ENCODE measurements at regions not wholly inside any gene's neighbourhood (a gene's known extent, or its start where the extent isn't known, plus 50 kb on each side); places are given as distances from the start of the nearest gene placed in this dataset.

DNA sequence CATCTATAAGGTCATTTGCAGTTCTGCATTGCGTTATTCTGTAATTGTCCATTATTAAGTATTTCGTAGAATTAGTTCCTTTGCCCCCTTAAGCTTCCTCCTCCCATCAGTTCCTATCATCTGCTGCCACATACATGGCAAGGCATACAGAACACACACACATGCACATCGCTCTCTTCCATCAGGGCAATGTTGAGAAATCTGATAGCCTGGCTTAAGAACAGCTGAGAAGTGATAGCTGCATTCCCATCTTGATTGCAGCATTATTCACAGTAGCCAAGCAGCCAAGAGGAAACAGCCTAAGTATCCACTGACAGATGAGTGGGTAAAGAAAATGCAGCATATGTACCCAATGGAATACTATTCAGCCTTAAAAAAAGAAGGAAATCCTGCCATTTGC lies 186.8 kb upstream of the CADM1 start:
- no peak for TF ChIP-seq CTCF (conservative IDR thresholded peaks at IDR 0.05)

GRCh38 chr11:115687934-115688333 lies 183.7 kb upstream of the CADM1 start:
- no peak for TF ChIP-seq CTCF (conservative IDR thresholded peaks at IDR 0.05)
- H3K4me1 Mint-ChIP-seq (ENCODE audit: unreplicated experiment) = peaks cover 3% of the 10 kb centered on the region
- H3K27ac Mint-ChIP-seq = no peak overlapping the region
- H3K36me3 Mint-ChIP-seq = peaks cover 6% of the 10 kb centered on the region
- no peak overlapping the region for H3K4me3 Mint-ChIP-seq
- peaks cover 38% of the 10 kb centered on the region for H3K27me3 Mint-ChIP-seq
- DNase-seq (ENCODE audit: extremely low spot score, unreplicated experiment) = no peak
- H3K9me3 Mint-ChIP-seq = peaks cover 11% of the 10 kb centered on the region

More for the DNA sequence above, 186.8 kb upstream of the CADM1 start:
- Mint-ChIP-seq H3K4me3 (no peak overlapping the region), H3K27ac (no peak overlapping the region), H3K27me3 (peaks cover 30% of the 10 kb centered on the region), H3K4me1 (ENCODE audit: unreplicated experiment) (peaks cover 15% of the 10 kb centered on the region), H3K9me3 (peaks cover 4% of the 10 kb centered on the region), H3K36me3 (peaks cover 6% of the 10 kb centered on the region)
- no peak for DNase-seq (ENCODE audit: extremely low spot score, unreplicated experiment)

GRCh38 chr11:115684699-115685098 lies 180.5 kb upstream of the CADM1 start:
- TF ChIP-seq CTCF (conservative IDR thresholded peaks at IDR 0.05) = no peak
- Mint-ChIP-seq H3K36me3 (peaks cover 6% of the 10 kb centered on the region), H3K9me3 (peaks cover 11% of the 10 kb centered on the region), H3K4me3 (no peak overlapping the region), H3K27me3 (peaks cover 40% of the 10 kb centered on the region), H3K4me1 (ENCODE audit: unreplicated experiment) (peaks cover 3% of the 10 kb centered on the region), H3K27ac (no peak overlapping the region)
- no peak for DNase-seq (ENCODE audit: extremely low spot score, unreplicated experiment)

- Mint-ChIP-seq H3K27ac (no peak overlapping the region), H3K36me3 (peaks cover 6% of the 10 kb centered on the region), H3K27me3 (peaks cover 35% of the 10 kb centered on the region), H3K4me1 (ENCODE audit: unreplicated experiment) (peaks cover 3% of the 10 kb centered on the region), H3K4me3 (no peak overlapping the region), H3K9me3 (peaks cover 11% of the 10 kb centered on the region)
- no peak for DNase-seq (ENCODE audit: extremely low spot score, unreplicated experiment)
- TF ChIP-seq CTCF (conservative IDR thresholded peaks at IDR 0.05) = no peak
Observed at GRCh38 chr11:115684135-115684534, 179.9 kb upstream of the CADM1 start.

DNA sequence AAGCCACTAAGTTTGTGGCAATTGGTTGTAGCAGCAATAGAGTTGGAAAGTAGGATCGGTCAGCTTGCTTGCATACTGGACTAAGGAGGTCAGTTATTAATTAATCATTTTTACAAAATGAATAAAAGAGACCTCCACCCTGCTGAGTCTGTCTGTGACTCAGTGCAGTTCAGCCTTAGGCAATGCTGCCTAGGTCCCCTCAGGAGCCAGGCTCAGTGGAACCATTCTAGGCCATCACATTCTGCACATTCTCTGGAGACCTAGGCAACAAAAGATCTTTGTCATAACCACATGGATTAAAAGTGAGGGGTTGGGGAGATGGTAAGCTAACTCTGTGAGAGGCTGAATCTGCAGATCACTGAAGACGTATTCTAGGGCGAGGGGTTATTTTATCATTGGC lies 178.7 kb upstream of the CADM1 start:
- Mint-ChIP-seq H3K27ac (no peak overlapping the region), H3K9me3 (peaks cover 11% of the 10 kb centered on the region), H3K27me3 (peaks cover 26% of the 10 kb centered on the region), H3K36me3 (peaks cover 6% of the 10 kb centered on the region), H3K4me3 (no peak overlapping the region), H3K4me1 (ENCODE audit: unreplicated experiment) (peaks cover 6% of the 10 kb centered on the region)
- no peak for DNase-seq (ENCODE audit: extremely low spot score, unreplicated experiment)
- TF ChIP-seq CTCF (conservative IDR thresholded peaks at IDR 0.05) = no peak

- Mint-ChIP-seq H3K27me3 (peaks cover 22% of the 10 kb centered on the region), H3K36me3 (peaks cover 6% of the 10 kb centered on the region), H3K4me1 (ENCODE audit: unreplicated experiment) (peaks cover 6% of the 10 kb centered on the region), H3K27ac (no peak overlapping the region), H3K9me3 (peaks cover 11% of the 10 kb centered on the region), H3K4me3 (no peak overlapping the region)
- no peak for DNase-seq (ENCODE audit: extremely low spot score, unreplicated experiment)
- no peak for TF ChIP-seq CTCF (conservative IDR thresholded peaks at IDR 0.05)
Observed at GRCh38 chr11:115682101-115682500, 177.9 kb upstream of the CADM1 start.

Data from type B pancreatic cell (in vitro differentiated cells).